HG03354 (cell line): ENCODE measurements at regions not wholly inside any gene's neighbourhood (a gene's known extent, or its start where the extent isn't known, plus 50 kb on each side); places are given as distances from the start of the nearest gene placed in this dataset.

ENCODE experiments used
- ATAC-seq: cut with Tn5 transposase; IDR thresholded peaks from one replicate; pipeline ENCODE4 v1.9.1; 2021; ENCODE audit warnings: mild to moderate bottlenecking; ENCODE audit not compliant: unreplicated experiment, poor library complexity, severe bottlenecking

GRCh38 chr3:24639061-24639460 lies 144.4 kb upstream of the THRB start:
- no peak for ATAC-seq

GRCh38 chr3:24639481-24640329 lies 145.1 kb upstream of the THRB start:
- ATAC-seq, result no peak

GRCh38 chr3:24640330-24640877 lies 145.8 kb upstream of the THRB start:
- no peak for ATAC-seq

GRCh38 chr3:24641628-24642027 lies 147.0 kb upstream of the THRB start:
- ATAC-seq, result no peak

GRCh38 chr3:24645047-24645446 lies 150.4 kb upstream of the THRB start:
- no peak for ATAC-seq

DNA sequence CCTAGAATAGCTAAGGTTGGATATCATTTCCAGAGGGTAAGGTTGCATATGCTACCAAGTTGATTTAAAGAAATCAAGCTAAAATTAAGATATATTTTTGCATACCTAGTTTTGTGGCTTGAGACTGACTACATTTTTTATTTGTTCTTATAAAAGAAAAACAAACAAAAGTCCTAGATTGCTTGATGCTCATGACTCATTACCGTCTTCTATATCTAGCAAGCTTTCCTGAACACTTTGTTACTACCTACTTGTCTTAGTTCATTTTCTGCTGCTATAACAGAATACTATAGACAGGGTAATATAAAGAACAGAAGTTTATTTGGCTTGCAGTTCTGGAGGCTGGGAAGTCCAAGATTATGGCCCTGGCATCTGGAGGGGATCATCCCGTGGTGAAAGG lies 152.1 kb upstream of the THRB start:
- ATAC-seq, result no peak

DNA sequence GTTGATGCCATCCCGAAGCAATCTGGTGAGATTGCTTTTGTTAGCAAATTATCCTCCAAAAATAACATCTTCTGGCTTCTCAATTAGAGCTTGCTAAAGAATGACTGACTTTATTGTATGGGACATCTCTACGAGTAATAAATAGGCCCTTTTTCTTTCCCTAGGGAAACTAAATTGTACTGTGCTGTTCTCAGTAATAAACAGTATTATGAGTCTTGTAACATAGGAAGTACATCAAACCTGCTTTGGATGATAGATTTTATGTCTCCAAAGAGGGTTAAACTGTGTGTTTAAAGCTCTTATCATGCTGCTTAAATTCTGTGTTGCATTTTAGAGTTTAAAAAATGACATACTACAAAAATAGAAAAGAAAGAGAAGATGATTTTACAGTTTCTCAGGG lies 153.4 kb upstream of the THRB start:
- no peak for ATAC-seq

DNA sequence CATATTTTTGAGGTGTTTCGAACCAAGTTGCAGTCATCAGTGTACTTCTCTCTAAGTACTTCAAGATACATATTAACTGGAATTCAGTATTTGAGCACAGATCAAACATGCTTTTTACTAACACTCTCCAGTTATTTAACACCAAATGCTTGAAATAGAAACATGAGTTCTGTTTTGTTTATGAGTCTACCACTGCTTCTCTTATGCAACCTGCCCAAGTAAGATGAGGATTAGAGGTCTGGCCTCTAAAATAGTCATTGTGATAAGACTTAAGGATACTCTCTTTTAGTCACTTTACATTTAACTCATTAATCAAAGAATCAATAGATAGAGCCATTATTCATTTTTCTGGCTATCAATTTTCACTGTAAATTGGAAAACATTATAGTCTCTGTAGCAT lies 156.2 kb upstream of the THRB start:
- ATAC-seq, result no peak

DNA sequence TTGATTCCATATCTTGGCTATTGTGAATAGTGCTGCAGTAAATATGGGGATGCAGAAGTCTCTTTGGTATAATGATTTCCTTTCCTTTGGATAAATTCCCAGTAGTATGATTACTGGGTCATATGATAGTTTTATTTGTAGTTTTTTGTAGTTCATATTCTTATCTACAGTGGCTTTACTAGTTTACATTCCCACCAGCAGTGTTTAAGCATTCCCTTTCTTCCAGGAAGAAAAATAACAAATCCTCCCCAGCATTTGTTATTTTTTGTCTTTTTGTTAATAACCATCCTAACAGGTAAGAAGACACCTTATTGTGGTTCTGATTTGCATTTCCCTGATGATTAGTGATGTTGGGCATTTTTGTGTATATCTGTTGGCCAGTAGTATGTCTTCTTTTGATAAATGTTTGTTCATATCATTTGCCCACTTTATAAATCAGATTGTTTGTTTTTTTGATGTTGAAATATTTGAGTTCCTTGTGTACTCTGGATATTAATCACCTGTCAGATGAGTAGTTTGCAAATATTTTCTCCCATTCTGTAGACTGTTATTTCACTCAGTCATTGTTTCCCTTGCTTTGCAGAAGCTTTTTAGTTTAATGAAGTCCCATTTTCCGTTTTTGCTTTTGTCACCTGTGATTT lies 163.3 kb upstream of the THRB start:
- ATAC-seq, result no peak

DNA sequence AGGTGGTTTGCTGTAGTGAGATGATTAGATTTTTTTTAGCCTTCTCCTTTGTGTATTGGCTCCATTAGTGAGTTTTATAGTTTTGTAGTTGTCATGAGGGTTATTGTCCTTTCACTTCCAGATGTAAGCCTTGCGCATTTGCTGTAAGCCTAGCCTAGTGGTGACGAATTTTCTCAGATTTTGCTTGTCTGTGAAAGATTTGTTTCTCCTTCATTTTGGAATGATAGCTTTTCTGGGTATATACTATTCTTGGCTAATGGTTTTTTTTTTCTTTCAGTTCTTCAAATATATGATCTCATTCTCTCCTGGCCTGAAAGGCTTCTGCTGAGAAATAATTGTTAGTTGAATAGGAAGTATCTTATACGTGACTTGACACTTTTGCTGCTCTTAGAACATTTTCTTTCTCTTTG lies 166.5 kb upstream of the THRB start:
- ATAC-seq, result no peak

- no peak for ATAC-seq
Measured at GRCh38 chr3:24662449-24663345, 168.0 kb upstream of the THRB start.

DNA sequence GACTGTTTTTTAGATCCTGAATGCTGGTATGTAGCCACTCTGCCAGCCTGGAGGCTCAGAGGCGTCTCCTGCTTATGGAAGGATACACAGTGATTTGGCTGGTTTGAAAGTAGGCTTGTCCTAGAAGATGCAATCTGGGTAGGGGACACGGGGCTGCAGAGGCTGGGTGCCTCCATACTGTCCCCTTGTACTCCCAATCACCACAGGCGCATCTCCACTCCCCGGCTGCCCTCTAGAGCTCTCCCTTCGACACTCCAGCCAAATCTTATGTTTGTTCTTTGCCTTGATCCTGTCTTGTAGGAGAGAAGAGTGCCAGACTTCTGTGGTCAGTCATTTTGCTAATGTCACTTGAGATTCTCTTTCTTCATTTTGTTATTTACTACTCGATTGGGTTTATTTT lies 168.8 kb upstream of the THRB start:
- no peak for ATAC-seq

- ATAC-seq, result no peak
Measured at GRCh38 chr3:24668039-24668438, 173.4 kb upstream of the THRB start.

DNA sequence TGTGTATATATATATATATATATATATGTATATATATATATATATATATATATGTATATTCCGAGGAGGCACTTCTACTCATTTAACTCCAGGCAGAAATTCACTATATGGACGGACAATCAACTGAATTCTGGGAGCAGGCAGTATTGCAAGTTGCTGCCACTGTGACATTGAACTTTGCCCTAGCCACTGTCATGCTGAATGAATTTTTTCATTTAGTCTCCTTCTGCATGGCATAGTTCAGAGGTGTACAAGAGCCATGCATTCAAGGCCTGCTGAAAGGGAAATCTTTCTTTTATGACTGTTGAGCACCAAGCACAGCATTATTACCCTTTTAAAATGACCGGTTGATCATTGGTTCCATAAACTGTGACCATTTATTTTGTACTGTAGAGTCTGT lies 176.2 kb upstream of the THRB start:
- ATAC-seq, result no peak

DNA sequence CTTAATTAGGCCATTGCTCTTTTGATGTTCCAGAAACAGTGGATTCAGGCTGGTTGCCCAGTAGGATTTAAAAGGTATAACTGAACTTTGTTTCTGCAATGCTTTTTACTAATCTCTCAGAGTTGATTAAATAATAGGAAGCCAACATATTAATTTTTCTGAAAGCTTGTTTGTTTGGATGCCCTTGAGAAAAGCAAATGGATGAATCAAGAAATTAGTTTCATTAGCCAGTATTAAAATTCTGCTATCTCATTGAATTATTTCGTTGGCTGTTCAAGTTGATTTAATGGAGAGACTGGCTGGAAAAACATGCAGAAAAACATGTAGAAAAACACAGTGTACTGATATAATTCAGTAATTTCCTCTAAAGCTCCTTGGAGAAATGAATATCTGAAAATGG lies 178.9 kb upstream of the THRB start:
- no peak for ATAC-seq

DNA sequence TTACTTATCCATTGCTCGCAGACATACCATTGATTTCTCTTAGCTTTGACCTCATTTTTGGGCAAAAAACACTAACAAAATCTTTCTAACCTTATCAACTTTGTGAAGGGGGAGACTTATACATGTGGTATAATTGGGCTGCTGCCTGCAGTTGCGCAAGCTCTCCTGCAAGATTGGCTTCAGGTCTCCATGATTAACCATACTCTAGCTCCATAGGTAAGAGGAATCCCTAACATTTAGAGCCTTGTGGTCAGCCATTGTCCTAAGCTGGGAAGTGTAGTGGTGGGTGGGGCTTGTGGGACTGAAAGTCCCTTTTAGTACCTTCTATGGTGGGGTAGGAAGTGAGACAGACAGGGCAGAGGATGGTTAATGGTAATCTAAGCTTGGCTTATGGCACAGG lies 179.6 kb upstream of the THRB start:
- ATAC-seq, result no peak

DNA sequence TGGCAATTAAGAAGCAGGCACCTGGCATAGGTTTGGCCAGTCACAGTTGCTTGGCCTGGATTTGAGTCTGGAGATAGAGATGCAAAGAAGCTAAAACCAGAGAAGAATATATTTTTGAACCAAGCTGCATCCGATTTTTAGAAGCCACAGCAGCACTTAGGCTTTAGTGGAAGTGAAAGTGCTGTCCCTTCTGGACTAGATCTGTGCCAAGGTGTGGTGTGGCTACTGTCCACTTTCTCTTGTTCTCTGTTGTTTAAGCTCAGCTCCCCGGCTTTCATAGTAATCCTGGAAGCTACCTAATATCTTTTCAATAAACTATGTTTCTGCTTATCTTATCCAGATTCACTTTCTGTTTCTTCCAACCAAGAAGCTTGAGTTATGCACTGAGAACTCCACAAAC lies 183.4 kb upstream of the THRB start:
- peak; percentile 48 for ATAC-seq

- ATAC-seq, result peak; percentile 63
Measured at GRCh38 chr3:24678421-24678865, 183.8 kb upstream of the THRB start.

DNA sequence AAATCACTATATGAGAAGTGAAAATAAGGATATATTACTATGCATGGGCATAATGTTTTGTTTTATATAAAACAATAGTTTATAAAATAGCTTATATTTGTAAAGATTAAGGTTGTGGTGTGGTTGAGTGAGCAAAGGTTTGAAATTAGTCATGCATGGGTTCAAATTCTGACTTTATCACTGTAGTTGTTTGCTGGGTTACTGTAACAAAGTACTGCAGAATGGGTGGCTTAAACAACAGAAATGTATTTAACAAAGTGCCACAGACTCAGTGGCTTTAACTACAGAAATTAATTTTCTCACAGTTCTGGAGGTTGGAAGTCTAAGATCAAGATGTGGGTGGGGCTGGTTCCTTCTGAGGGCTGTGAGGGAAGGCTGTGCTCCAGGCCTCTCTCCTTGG lies 184.8 kb upstream of the THRB start:
- ATAC-seq, result no peak
